GM10248 (cell line): ENCODE measurements at regions not wholly inside any gene's neighbourhood (a gene's known extent, or its start where the extent isn't known, plus 50 kb on each side); places are given as distances from the start of the nearest gene placed in this dataset.

Source experiments
- CTCF ChIA-PET: fragments of 300-600 bp; sonication (Branson Sonifier 250); formaldehyde crosslinking; extraction: SDS; loops from one replicate; lab custom pipeline; 2021; ENCODE audit warnings: antibody characterized with exemption; lab: Yijun Ruan, JAX
- POLR2A ChIA-PET: fragments of 350-650 bp; sonication (Branson Sonifier 250); formaldehyde crosslinking; extraction: SDS; loops from one replicate; lab custom pipeline; 2020; ENCODE audit warnings: antibody characterized with exemption; lab: Yijun Ruan, JAX
- DNase-seq: peaks from one replicate; pipeline ENCODE4 v3.0.0; 2012; ENCODE audit errors: extremely low spot score
- CTCF ChIP-seq: IDR thresholded peaks from 2 replicates; pipeline ENCODE4 v1.5.1; 2012; ENCODE audit warnings: mild to moderate bottlenecking, low read depth; ENCODE audit errors: extremely low read depth, missing control alignments, control extremely low read depth

DNA sequence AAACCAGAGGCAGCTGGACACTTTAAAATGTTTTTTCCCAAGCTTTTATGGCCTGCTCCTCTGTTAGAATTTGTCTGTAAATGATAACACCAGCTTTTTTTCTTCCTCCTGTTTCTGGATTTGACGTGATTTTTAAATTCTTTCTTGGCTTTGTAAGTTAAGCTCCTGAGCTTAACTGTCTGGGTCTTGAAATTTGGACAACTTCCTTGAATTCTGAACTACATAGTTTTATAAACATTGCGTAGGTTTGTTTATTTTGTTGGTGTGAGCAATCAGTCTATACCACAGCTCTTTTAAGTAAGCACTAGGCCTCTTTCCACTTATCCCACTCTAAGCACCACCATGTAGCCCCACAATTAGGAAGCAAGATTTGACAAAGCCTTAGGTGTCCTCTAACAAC, 144.4 kb upstream of the GUCY1A1 start:
- ChIA-PET CTCF (interaction anchor here (1.0 to 1.9 kb wide), 2 partner anchors 13 to 14 kb away, joined by 3 to 6 read pairs; no protein-coding TSS in a partner anchor), POLR2A (no interaction called here)
- TF ChIP-seq CTCF = no peak
- DNase-seq = no peak

GRCh38 chr4:155521382-155521781, 144.6 kb upstream of the MAP9 start:
- no peak for TF ChIP-seq CTCF
- CTCF ChIA-PET = interaction anchor here (1.9 kb wide), 1 partner anchor 12 kb away, joined by 6 read pairs; no protein-coding TSS in a partner anchor
- no peak for DNase-seq
- POLR2A ChIA-PET = no interaction called here

DNA sequence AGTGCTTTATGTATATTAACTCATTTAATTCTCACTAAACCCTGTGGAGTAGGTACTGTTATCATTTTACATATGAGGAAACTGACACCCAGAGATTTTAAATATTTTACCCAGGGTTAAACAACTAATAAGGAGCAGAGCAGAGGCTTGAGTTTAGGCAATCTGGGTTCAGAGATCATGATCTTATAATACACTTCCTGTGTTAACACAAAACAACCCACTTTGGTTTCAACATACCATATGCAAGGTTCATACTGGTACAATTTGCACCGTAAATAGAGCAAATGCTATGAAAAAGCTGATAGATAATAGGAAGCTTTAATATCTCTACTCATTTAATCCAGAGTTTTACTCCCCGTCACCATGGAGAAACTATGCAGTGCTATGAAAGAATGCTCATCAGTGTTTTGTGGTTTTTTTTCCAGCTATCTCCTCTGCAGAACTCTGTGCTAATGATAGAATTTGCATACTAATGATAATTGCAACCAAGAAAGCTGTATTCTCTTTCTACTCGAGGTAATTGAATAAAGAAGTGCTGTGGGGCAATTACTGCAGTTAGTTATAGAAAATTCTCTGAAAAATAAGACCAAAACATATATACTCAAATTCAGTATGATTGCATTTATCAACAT, 138.8 kb upstream of the MAP9 start:
- no peak for DNase-seq
- ChIA-PET CTCF (interaction anchor here (1.7 kb wide), 1 partner anchor 14 kb away, joined by 4 read pairs; no protein-coding TSS in a partner anchor), POLR2A (no interaction called here)
- no peak for TF ChIP-seq CTCF

GRCh38 chr4:155514628-155515027, 137.9 kb upstream of the MAP9 start:
- no peak for DNase-seq
- TF ChIP-seq CTCF = no peak
- CTCF ChIA-PET = interaction anchor here (1.1 to 1.7 kb wide), 3 partner anchors 9 to 17 kb away, joined by 3 to 4 read pairs (median 4); no protein-coding TSS in a partner anchor
- POLR2A ChIA-PET = no interaction called here

DNA sequence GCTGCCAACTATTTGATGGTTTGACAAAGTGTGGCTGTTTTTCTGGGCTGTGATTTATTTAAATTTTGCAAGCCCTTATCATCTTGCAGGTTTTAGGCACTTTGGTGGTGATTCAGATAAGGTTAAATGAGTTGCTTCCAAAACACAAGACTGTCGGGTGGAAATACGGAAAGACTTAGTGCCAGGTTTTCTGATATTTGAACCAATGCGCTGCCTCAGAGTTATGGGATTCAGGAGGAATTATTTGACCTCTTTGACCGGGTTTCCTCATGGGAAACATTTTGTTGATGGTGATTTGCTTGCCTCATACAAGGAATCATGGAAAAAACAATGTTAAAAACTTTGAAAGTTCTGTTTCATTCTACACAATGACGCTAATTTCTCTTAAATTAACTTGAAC, 136.1 kb upstream of the MAP9 start:
- no peak for DNase-seq
- ChIA-PET CTCF (no interaction called here), POLR2A (no interaction called here)
- TF ChIP-seq CTCF = no peak

GRCh38 chr4:155512046-155512445, 135.3 kb upstream of the MAP9 start:
- no peak for DNase-seq
- no peak for TF ChIP-seq CTCF
- POLR2A ChIA-PET = no interaction called here
- CTCF ChIA-PET = interaction anchor here (1.7 kb wide), 1 partner anchor 19 kb away, joined by 4 read pairs; no protein-coding TSS in a partner anchor
